Fibroblast of mammary gland (primary cell): ENCODE measurements at regions not wholly inside any gene's neighbourhood (a gene's known extent, or its start where the extent isn't known, plus 50 kb on each side); places are given as distances from the start of the nearest gene placed in this dataset.
A peak's percentile ranks its signal among the peaks of the same experiment; 100 is the strongest.

Experiments
- DNase-seq: peaks from one replicate; pipeline ENCODE4 v3.0.0-alpha.2; 2010; ENCODE audit warnings: low read depth
- H3K4me3 ChIP-seq: 2 replicates; pipeline ENCODE4 v1.5.1; 2011; ENCODE audit warnings: low read depth, mild to moderate bottlenecking, low read length, moderate library complexity; ENCODE audit not compliant: control insufficient read depth
- TF ChIP-seq, protein P1 (sequence below): conservative IDR thresholded peaks from 2 replicates; pipeline ENCODE4 v1.5.1; 2011; ENCODE audit warnings: low read depth, low read length, inconsistent platforms; ENCODE audit not compliant: control insufficient read depth, insufficient read depth

DNA sequence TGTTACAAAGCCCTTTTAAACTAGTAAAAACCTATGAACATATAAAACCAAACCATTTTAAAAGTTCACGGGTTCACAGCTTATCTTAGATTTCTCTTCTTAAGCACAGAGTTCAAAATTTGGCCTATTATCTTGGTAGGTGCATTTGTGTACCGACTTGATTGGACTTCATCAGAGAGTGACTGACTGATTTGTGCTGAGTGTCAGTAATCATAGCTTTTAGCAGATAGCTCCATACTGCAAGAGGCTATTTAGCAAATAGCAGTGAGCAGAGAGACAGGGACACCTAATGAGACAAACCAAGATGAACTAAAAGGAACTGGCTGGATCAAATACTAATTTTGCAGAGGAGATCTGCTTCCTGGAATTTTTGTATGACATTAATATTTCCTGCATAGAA, 274.5 kb downstream of the PRR16 start:
- TF ChIP-seq, protein P1, sequence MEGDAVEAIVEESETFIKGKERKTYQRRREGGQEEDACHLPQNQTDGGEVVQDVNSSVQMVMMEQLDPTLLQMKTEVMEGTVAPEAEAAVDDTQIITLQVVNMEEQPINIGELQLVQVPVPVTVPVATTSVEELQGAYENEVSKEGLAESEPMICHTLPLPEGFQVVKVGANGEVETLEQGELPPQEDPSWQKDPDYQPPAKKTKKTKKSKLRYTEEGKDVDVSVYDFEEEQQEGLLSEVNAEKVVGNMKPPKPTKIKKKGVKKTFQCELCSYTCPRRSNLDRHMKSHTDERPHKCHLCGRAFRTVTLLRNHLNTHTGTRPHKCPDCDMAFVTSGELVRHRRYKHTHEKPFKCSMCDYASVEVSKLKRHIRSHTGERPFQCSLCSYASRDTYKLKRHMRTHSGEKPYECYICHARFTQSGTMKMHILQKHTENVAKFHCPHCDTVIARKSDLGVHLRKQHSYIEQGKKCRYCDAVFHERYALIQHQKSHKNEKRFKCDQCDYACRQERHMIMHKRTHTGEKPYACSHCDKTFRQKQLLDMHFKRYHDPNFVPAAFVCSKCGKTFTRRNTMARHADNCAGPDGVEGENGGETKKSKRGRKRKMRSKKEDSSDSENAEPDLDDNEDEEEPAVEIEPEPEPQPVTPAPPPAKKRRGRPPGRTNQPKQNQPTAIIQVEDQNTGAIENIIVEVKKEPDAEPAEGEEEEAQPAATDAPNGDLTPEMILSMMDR = no peak
- no peak overlapping the region for H3K4me3 ChIP-seq
- DNase-seq = no peak

DNA sequence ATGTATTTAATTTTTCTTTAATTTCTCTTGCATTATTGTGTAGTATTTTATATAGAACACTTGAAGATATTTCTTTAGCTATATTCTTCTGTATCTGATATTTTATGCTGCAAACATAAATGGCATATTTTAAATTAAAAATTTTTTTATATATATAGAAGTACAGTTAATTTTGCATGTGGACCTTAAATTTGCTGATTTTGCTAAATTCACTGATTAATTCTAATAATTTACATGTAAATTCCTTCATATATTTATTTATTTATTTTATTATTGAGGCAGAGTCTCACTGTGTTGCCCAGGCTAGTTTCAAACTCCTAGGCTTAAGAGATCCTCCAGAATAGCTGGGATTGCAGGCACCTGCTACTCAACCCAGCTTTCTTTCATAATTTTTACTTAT, 276.9 kb downstream of the PRR16 start:
- H3K4me3 ChIP-seq = no peak overlapping the region
- TF ChIP-seq, protein P1 = no peak
- DNase-seq = no peak

DNA sequence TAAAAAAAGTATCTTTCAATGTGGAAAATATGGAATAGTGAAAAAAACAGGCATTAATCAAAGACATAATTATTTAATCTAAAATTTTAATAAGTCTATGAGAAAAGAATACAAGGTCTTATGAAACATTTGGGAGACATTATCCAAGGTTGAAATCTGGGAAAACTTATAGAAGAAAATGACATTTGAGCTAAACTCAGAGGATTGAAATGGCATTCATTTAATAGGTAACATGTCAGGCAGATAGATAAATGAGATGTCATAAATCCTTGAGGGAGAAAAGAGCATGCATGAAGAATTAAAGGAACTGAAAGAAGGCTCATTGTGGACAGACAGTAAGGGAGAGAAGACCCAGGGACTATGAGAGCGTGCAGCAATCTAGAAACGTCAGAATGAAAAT, 284.4 kb downstream of the PRR16 start:
- no peak for DNase-seq
- H3K4me3 ChIP-seq = no peak overlapping the region
- TF ChIP-seq, protein P1 = no peak

DNA sequence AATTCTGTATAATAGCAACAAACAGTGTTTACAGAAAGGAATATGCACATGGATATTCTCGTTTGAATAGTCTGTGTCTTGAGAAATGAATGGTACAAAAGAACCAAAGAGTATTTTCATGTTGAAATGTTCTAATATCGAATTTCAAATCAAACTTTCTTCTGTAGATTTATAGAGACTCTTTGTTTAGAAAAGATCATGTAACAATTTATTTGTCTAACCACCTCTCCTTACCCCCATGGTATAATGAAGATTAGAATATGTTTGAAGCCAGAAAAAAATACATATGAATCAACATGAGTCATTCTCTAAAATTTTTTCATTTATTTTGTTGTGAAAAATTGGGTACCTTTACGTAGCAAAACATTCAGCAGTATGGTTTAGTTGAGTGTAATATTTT, 285.6 kb downstream of the PRR16 start:
- TF ChIP-seq, protein P1 = no peak
- no peak for DNase-seq
- H3K4me3 ChIP-seq = no peak overlapping the region

DNA sequence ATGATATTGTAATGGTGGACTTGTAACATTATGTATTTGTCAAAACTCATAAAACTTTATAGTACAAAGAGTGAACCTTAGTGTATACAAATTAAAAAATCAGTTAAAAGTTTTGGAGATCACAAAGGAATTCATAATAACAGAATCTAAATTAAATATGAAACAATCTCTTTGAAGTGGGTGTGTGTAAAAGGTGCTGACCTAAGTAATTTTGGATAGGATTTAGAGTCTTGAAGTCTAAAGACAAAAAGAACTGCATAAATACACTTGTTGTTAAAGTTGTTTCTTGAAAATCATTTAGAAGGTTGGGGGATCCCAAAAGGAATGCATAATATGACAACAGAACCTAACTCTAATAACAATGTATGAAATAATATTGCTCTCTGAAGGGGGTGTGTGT, 295.5 kb downstream of the PRR16 start:
- no peak overlapping the region for H3K4me3 ChIP-seq
- DNase-seq = no peak
- TF ChIP-seq, protein P1 = no peak

DNA sequence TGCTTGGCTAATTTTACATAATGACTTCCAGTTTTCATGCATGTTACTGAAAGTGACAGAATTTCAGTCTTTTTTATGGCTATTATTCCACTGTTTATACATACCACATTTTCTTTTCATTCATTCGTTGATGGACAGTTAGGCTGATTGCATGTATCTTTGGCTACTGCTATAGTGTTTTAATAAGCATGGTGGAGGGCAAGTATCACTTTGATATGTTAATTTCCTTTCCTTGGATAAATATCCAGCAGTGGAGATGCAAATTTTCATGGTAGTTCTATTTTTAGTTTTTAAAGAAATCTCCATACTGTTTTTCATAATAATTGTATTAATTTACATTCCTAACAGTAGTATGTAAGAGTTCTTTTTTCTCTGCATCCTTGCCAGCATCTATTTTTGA, 297.9 kb downstream of the PRR16 start:
- no peak overlapping the region for H3K4me3 ChIP-seq
- TF ChIP-seq, protein P1 = no peak
- no peak for DNase-seq

DNA sequence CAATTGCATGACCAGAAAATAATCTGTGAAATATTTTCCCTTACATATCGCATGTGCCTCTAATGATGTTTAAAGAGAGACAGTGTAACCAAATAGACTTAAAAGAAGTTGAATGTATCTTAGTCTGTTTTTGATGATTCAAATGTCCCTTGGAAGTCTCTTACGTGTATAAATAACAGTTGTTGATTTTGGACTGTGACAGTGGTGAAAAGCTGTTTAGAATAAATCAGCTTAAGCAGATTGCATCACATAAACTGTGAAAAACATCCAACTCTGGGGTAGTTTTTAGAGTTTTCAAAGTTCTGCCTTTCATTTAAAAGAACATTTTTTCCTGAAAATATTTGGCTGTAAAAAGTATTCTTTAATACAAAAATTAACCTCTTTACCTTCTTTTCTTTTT, 301.1 kb downstream of the PRR16 start:
- TF ChIP-seq, protein P1 = no peak
- DNase-seq = peak; percentile 90
- no peak overlapping the region for H3K4me3 ChIP-seq
